DND-41 (cell line): ENCODE measurements at regions not wholly inside any gene's neighbourhood (a gene's known extent, or its start where the extent isn't known, plus 50 kb on each side); places are given as distances from the start of the nearest gene placed in this dataset.

ENCODE experiments used
- ATAC-seq: fragments of 200-7000 bp; cut with Tn5 transposase; 3 replicates; pipeline ENCODE4 v1.9.1; 2021; ENCODE audit warnings: low read depth; ENCODE audit not compliant: insufficient read depth
- DNase-seq: peaks from one replicate; pipeline ENCODE4 v3.0.0-alpha.2; 2020
- H2AFZ ChIP-seq: 2 replicates; pipeline ENCODE4 v1.6.0; 2012; ENCODE audit warnings: low read depth, low read length
- H3K27ac ChIP-seq: 2 replicates; pipeline ENCODE4 v1.5.1; 2012; ENCODE audit warnings: low read length, inconsistent platforms
- H3K27me3 ChIP-seq: fragments of 200-600 bp; sonication (generic); 2 replicates; pipeline ENCODE4 v1.6.0; 2012; ENCODE audit warnings: low read length, mild to moderate bottlenecking, inconsistent platforms; ENCODE audit not compliant: insufficient read depth, poor library complexity
- H3K36me3 ChIP-seq: 2 replicates; pipeline ENCODE4 v1.5.1; 2012; ENCODE audit warnings: low read length, inconsistent platforms; ENCODE audit not compliant: insufficient read depth
- H3K4me1 ChIP-seq: 2 replicates; pipeline ENCODE4 v1.5.1; 2012; ENCODE audit warnings: mild to moderate bottlenecking, low read length; ENCODE audit not compliant: insufficient read depth
- H3K4me2 ChIP-seq: 2 replicates; pipeline ENCODE4 v1.6.0; 2012; ENCODE audit warnings: mild to moderate bottlenecking, moderate library complexity, low read length, inconsistent platforms; ENCODE audit not compliant: insufficient read depth
- H3K4me3 ChIP-seq, 2 experiments: fragments of 200-600 bp in 1 of 2; shearing (Covaris generic) in 1 of 2; 2 replicates each; pipeline ENCODE4 v1.5.1; 2012 to 2016; ENCODE audit warnings: inconsistent platforms in 2 of 2, low read length in 2 of 2, mild to moderate bottlenecking in 2 of 2, low read depth in 1 of 2, moderate library complexity in 1 of 2
- H3K79me2 ChIP-seq: 2 replicates; pipeline ENCODE4 v1.6.0; 2012; ENCODE audit warnings: low read length, inconsistent platforms; ENCODE audit not compliant: insufficient read depth
- H3K9ac ChIP-seq: 2 replicates; pipeline ENCODE4 v1.6.0; 2012; ENCODE audit warnings: low read depth, mild to moderate bottlenecking, inconsistent platforms, low read length, moderate library complexity
- H3K9me3 ChIP-seq: 2 replicates; pipeline ENCODE4 v1.5.1; 2012; ENCODE audit warnings: low read length, moderate library complexity, mild to moderate bottlenecking, inconsistent platforms; ENCODE audit not compliant: insufficient read depth, severe bottlenecking
- H4K20me1 ChIP-seq: 2 replicates; pipeline ENCODE4 v1.6.0; 2012; ENCODE audit warnings: low read length; ENCODE audit not compliant: insufficient read depth
- CTCF ChIP-seq: IDR thresholded peaks from 2 replicates; pipeline ENCODE4 v1.5.1; 2012; ENCODE audit warnings: borderline replicate concordance, low read length, moderate library complexity, mild to moderate bottlenecking; ENCODE audit not compliant: poor library complexity, severe bottlenecking; ENCODE audit errors: extremely low read depth
- EZH2 ChIP-seq: IDR thresholded peaks from 3 replicates; pipeline ENCODE4 v1.6.1; 2012; ENCODE audit warnings: borderline replicate concordance, low read depth, mild to moderate bottlenecking, moderate library complexity, low read length, inconsistent platforms; ENCODE audit not compliant: severe bottlenecking

GRCh38 chr17:71757156-71757555, 363.7 kb upstream of the SOX9 start:
- Histone ChIP-seq H3K36me3 (no peaks in the 10 kb centered on the region), H3K79me2 (no peaks in the 10 kb centered on the region), H3K27me3 (no peaks in the 10 kb centered on the region), H4K20me1 (no peaks in the 10 kb centered on the region), H3K4me1 (no peaks in the 10 kb centered on the region), H3K27ac (no peak overlapping the region), H3K9me3 (no peaks in the 10 kb centered on the region), H3K4me3 (no peak overlapping the region), H2AFZ (no peak overlapping the region), H3K4me2 (no peak overlapping the region), H3K9ac (no peak overlapping the region)
- ATAC-seq (no peak), DNase-seq (no peak)
- TF ChIP-seq EZH2 (no peak), CTCF (no peak)

GRCh38 chr17:71757956-71758355, 362.9 kb upstream of the SOX9 start:
- no peaks in the 10 kb centered on the region for H3K4me1 ChIP-seq
- TF ChIP-seq CTCF: no peak
- no peak for TF ChIP-seq EZH2
- no peak overlapping the region for H2AFZ ChIP-seq
- DNase-seq (no peak), ATAC-seq (no peak)
- no peaks in the 10 kb centered on the region for H3K79me2 ChIP-seq
- no peak overlapping the region for H3K9ac ChIP-seq
- no peaks in the 10 kb centered on the region for H4K20me1 ChIP-seq
- no peaks in the 10 kb centered on the region for H3K27me3 ChIP-seq
- no peak overlapping the region for H3K4me2 ChIP-seq
- no peaks in the 10 kb centered on the region for H3K9me3 ChIP-seq
- H3K27ac ChIP-seq: no peak overlapping the region
- no peak overlapping the region for H3K4me3 ChIP-seq
- H3K36me3 ChIP-seq: no peaks in the 10 kb centered on the region

- H3K4me3 ChIP-seq: no peak overlapping the region
- H3K4me2 ChIP-seq: no peak overlapping the region
- no peak overlapping the region for H3K27ac ChIP-seq
- no peaks in the 10 kb centered on the region for H3K4me1 ChIP-seq
- H3K27me3 ChIP-seq: no peaks in the 10 kb centered on the region
- TF ChIP-seq EZH2: no peak
- TF ChIP-seq CTCF: no peak
- H2AFZ ChIP-seq: no peak overlapping the region
- no peaks in the 10 kb centered on the region for H3K79me2 ChIP-seq
- no peaks in the 10 kb centered on the region for H4K20me1 ChIP-seq
- H3K36me3 ChIP-seq: no peaks in the 10 kb centered on the region
- no peak overlapping the region for H3K9ac ChIP-seq
- DNase-seq (no peak), ATAC-seq (no peak)
- no peaks in the 10 kb centered on the region for H3K9me3 ChIP-seq
Observed at GRCh38 chr17:71759422-71760060, 361.3 kb upstream of the SOX9 start.
